Activated CD4-positive, alpha-beta T cell treated with anti-CD3 and anti-CD28 coated beads, Interleukin-10, Interleukin-2, amounts not matched to agents 100 ng/mL and 50 ng/mL, durations not matched to agents 16 hours and 8 hours (primary cell): ENCODE measurements at regions not wholly inside any gene's neighbourhood (a gene's known extent, or its start where the extent isn't known, plus 50 kb on each side); places are given as distances from the start of the nearest gene placed in this dataset.

Experiments
- DNase-seq: peaks from one replicate; pipeline ENCODE4 v3.0.0-alpha.2; 2020

GRCh38 chr10:25661632-25662031 lies 272.4 kb upstream of the MYO3A start:
- DNase-seq = no peak

DNA sequence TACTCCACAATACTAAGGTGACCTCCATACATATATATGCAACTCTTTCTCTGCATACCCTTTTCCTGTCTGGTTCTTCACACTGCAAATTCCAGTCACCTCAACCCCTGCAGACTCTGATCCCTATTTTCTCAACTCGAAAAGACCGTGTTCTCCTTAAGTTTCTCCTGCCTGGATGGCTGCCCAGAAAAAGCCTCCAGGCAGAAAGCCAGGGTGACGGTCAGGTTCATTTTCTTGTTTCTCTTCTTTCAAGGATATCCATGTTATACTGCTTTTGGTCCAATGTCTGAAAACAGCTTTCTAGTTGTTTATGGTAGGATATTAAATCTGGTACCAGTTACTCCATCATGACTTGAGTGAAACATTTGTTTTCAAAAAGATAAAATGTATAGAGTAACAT lies 267.8 kb upstream of the MYO3A start:
- DNase-seq = no peak

DNA sequence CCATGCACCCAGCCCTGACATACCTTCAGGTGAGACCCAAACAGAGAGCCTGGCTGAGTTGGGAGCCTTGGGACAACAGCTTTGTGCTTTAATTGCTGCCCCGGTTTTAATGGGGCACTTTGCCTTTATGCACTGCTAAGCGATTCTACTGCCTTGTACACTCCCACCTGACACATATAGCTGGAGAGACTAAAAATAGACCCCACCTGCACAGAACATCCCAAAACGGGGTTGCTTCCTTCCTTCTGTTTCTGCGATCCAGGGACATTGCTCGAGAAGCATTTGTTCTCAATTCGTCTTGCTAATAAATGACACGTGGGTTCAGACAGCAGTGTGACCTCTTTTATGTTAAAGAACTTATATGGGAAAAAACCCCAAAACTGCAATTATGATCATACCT lies 258.8 kb upstream of the MYO3A start:
- DNase-seq = no peak

DNA sequence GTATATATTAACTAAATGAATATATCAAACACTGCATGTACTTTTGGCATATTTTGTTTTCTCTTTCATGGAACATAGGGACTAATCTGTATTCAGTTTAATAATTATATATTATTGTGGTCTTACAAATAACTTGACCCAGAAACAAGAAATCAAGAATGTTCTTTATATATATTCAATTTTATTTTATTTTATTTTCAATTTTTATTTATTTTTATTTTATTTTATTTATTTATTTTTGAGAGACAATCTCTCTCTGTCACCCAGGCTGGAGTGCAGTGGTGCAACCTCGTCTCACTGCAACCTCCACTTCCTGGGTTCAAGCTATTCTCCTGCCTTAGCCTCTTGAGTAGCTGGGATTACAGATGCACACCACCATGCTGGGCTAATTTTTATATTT lies 258.4 kb upstream of the MYO3A start:
- no peak for DNase-seq

DNA sequence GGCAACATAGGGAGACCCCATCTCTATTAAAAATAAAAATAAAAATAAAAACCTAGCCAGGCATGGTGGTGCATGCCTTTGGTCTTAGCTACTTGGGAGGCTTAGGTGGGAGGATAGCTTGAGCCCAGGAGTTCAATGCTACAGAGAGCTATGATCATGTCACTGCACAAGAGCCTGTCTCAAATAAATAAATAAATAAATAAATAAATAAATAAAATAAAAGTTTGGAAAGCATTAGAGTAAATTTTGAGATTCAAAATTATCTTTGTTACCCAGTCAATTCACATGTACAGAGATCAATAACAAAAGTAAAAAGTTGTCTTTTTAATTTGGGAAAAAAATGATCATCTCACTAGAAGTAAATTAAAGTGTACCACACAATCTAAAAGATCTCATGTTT lies 255.8 kb upstream of the MYO3A start:
- DNase-seq = no peak

DNA sequence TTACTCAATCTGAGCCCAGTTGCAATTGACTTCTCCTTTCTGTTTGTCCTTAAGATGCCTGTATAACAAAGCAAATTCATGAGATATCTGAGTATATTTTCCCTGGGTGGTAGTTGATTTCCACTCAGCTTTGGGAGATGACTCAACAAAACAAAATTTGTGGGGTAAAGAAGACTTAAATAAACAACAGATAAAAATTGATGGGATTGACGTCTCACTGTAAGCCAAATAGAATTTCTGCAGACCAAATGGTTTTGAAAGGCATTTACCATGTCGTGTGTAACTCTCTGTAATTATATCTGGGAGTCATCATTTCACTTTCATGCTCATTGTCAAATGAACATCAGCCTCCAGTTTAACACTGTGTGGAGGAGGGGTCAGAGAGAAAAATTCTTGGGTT lies 255.4 kb upstream of the MYO3A start:
- DNase-seq = no peak

DNA sequence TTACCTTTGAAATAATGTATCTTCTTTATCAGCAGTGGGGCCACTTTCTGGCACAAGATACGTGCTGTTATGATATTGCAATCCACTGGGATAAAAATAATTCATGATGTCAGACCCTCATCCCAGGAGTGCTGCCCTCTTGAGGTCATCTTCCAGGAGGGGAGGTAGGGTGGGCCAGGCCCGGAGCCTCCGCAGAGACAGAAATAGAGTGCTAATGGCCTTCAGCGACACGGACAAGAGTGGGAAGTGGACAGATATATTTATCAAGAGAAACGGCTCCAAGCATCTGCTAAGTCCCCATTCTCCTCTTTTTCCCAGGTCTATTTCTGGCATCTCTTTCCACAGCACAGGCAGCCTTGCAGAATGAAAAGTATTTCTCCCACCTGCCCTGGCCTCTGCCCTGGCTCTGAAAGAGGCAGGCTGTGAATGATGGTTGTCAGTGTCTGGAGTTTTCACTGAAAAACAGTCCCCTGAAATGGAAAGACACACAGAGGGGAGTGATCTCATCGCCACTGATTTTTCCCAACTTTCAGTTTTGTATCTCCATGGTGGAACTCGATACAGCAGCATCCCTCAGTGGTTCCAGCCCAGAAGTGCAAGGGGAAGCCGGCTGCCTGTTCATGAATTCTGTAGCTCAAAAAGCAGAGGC lies 251.7 kb upstream of the MYO3A start:
- no peak for DNase-seq

- DNase-seq = no peak
These were observed 250.7 kb upstream of the MYO3A start for GRCh38 chr10:25683344-25683743.

DNA sequence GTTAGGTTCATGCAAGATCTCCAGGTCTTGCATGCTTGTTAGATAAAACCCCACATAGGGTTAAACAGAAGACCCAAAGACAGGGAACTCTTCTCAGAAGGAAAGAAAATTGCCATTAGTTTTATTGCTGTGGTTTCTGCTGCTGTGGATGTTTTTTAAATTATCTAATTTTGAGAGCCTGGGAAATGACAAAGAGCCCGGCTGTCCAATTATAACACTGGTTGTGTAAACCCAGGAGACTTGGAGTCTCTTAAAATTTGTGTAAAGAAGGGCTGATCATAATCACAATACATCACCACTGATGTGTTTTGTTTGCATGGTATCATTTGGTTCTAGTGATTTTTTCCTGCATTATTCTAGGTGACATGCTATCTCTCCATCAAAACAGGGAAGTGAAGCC lies 246.5 kb upstream of the MYO3A start:
- DNase-seq = no peak

- no peak for DNase-seq
These were observed 244.5 kb upstream of the MYO3A start for GRCh38 chr10:25689346-25690100.

DNA sequence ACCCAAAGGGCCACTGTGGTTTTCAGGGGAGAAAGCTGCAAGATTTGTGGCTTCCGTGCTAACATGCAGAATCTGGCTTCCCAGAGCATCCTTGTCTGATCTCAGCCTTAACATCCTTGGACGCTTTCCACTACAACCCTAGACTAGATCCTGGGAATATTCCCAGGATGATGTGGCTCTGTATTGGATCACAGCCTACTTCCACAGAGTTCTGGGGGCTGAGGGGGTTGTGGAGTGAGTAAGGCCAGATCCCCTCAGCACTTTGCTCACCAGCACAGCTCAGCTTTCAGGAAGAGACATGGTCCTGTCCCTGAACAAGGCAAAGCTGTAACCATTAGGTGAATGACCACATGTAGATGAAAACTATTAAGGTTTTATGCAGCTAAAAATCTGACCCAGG lies 241.3 kb upstream of the MYO3A start:
- no peak for DNase-seq

DNA sequence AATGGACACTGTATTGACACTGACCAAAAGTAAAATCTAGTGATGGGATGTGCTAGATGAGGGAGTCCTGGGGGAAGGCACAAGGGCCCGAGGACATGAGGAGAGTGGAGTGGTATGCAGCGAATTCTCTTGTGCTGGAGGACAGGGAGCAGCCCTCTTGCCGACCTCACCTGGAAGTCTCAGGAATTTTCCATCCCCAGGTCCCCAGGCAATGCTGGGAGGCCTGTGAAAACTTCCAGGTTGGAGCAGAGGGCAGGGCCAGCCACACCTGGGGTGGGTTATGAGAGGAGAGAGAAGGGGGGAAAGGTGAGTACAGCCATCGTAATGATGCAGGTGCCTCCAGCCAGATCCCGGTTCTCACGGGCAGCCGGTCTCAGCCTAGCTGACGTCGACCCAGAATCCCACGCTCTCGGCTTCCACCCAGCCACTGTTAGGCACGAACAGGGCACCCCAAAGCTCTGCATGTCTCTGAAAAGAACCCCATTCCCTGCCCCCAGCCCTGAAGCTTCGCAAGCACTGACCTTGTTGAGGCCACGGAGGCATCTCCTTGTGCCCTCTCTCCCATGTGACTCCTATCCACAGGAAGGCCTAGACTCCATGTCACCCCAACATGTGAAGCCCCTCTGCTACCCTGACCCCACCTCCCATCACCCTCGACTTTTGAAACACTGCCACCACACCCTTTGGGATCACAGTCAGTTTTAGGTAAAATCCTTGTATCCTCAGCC lies 239.7 kb upstream of the MYO3A start:
- no peak for DNase-seq

DNA sequence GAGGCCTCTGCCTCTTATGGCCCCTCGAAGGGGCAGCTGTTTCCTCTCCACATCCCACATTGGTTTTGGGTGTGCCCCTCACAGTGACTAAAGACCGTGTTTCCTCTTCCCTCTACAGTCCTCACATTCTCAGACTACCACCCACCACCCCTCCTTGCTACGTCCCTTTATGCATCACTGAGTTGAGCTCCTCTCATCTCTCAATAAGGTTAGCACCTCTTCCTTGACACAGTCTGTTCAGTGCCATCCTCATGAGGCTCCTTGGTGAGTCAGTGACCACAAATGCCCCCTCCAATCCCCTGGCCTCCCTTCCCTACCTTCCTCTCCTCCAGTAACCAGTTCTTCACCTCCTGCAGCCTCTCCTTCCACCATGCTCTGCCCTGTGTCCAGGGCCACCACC lies 239.1 kb upstream of the MYO3A start:
- DNase-seq = no peak

GRCh38 chr10:25695586-25695985 lies 238.4 kb upstream of the MYO3A start:
- DNase-seq = no peak

GRCh38 chr10:25696013-25696708 lies 237.9 kb upstream of the MYO3A start:
- no peak for DNase-seq

DNA sequence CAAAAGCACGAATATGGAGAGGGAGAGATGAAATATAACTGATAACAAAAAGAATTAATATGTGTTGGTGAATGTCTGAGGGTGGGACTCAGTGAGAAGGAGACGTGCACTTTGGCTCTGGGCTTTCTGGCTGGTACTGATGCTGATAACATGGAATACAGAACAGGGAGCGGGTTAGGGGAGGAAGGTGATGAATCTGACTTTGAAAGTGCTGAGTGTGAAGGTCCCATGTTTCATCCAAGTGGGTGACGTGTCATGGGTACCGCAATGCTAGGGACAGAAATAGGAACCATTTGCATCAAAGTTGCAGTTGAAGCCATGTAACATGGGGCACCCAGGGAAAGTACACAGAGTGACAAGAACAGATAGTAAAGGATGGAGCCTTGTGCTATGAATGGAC lies 236.6 kb upstream of the MYO3A start:
- no peak for DNase-seq

DNA sequence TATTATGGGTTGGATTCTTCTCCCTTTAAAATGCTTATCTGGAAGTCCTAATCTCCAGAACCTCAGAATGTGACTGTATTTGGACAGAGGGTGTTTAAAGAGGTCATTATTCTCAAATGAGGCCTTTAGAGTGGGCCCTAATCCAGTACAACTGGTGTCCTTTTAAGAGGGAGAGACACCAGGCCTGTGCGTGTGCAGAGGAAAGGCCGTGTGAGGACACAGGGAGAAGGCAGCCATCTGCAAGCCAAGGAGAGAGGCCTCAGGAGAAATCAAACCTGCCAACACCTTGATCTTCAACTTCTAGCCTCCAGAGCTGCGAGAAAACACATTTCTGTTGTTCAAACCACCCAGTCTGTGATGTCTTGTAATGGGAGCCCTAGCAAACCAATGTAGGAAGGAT lies 235.4 kb upstream of the MYO3A start:
- DNase-seq = no peak

- no peak for DNase-seq
These were observed 234.4 kb upstream of the MYO3A start for GRCh38 chr10:25699631-25700030.

DNA sequence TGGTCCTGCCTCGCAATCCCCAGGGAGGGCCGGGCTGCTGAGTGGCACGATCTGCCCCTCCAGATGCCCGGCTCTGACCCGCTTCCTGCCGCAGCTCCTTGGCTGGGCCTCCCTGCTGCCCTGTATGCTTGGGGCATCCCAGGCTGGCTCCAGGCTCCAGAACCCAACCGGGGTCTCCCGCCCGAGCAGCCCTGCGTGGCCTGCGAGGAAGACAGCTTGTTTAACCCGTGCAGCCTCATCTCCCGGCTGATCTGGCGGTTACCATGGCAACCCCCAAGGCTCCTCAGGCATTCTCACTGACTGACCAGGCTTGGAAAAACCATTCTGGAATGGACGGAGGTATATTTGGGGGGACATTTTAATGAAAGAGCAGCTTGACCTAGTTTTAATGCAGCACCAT lies 232.4 kb upstream of the MYO3A start:
- no peak for DNase-seq

DNA sequence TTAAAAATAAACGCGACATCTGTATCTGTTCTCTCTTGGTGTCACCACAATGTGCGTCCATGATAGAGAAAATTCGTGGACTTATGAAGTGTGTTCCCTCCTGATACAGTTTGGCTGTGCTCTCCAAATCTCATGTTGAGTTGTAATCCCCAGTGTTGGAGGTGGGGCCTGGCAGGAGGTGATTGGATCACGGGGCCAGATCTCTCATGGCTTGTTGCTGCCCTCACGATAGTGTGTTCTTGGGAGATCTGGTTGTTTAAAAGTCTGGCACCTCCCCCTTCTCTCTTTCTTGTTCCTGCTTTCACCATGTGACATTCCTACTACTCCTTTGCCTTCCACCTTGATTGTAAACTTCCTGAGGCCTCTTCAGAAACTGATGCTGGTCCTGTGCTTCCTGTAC lies 229.4 kb upstream of the MYO3A start:
- DNase-seq = no peak

DNA sequence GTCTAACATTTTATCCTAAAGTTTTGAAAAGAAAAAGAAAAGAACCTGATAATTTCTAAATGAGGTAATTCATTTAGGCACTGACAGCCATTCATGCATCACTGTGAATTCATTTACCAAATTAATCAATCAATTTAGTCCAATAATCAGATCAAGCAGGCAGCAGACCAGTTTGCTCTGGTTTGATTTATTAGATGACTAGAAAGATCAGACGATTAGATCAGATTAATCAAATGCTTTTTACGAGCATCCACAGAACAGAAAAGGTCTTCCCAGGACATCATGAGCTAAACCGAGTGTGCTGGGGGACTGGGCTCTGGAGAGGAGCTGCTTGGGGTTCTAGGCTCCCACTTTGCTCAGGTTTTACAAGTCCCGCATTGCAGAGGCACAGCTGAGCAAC lies 226.5 kb upstream of the MYO3A start:
- DNase-seq = no peak

GRCh38 chr10:25707976-25708671 lies 225.9 kb upstream of the MYO3A start:
- DNase-seq = no peak

- DNase-seq = no peak
These were observed 220.2 kb upstream of the MYO3A start for GRCh38 chr10:25713894-25714240.
